Cardiac muscle cell (in vitro differentiated cells and primary cell): ENCODE measurements at regions not wholly inside any gene's neighbourhood (a gene's known extent, or its start where the extent isn't known, plus 50 kb on each side); places are given as distances from the start of the nearest gene placed in this dataset.
"Not testable (repeated sequence)": the region's sequence is repeated elsewhere in the genome, so short reads cannot be mapped to it uniquely, and the experiment has no call there.

Source experiments
- DNase-seq, 2 donors: peaks; one replicate each; pipeline versions ENCODE4 v3.0.0 to v3.0.0-alpha.2; 2010 to 2017; ENCODE audit warnings: low read depth in 1 of 2, low spot score in 1 of 2
- H3K27ac ChIP-seq: fragments of 200-600 bp; sonication (generic); 2 replicates; pipeline ENCODE4 v1.5.1; 2016
- H3K27me3 ChIP-seq: fragments of 200-600 bp; sonication (generic); 2 replicates; pipeline ENCODE4 v1.6.0; 2016; ENCODE audit warnings: control low read depth
- H3K36me3 ChIP-seq: fragments of 200-600 bp; sonication (generic); 2 replicates; pipeline ENCODE4 v1.5.1; 2016; ENCODE audit warnings: control low read depth
- H3K4me1 ChIP-seq: fragments of 200-600 bp; sonication (generic); 2 replicates; pipeline ENCODE4 v1.8.1; 2017; ENCODE audit warnings: low read depth, mild to moderate bottlenecking, mixed run types
- H3K4me3 ChIP-seq: fragments of 200-600 bp; sonication (generic); 2 replicates; pipeline ENCODE4 v1.5.1; 2016; ENCODE audit warnings: mild to moderate bottlenecking
- H3K9me3 ChIP-seq: fragments of 200-600 bp; sonication (generic); 2 replicates; pipeline ENCODE4 v1.5.1; 2017; ENCODE audit warnings: low read depth, mild to moderate bottlenecking, control low read depth
- TF ChIP-seq, protein P1 (sequence below): IDR thresholded peaks from 2 replicates; pipeline ENCODE4 v1.5.1; 2012; ENCODE audit warnings: low read depth, mild to moderate bottlenecking, low read length

DNA sequence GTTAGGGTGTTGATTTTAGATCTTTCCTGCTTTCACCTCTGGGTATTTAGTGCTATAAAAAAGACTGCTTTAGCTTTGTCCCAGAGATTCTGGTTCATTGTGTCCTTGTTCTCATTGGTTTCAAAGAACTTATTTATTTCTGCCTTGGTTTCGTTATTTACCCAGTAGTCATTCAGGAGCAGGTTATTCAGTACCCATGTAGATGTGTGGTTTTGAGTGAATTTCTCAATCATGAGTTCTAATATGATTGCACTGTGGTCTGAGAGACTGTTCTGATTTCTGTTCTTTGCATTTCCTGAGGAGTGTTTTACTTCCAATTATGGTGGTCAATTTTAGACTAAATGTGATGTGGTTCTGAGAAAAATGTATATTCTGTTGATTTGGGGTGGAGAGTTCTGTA, 167.1 kb upstream of the KYNU start:
- Histone ChIP-seq H3K9me3 (no peaks in the 10 kb centered on the region), H3K4me1 (no peaks in the 10 kb centered on the region), H3K27me3 (no peaks in the 10 kb centered on the region), H3K27ac (no peak overlapping the region), H3K4me3 (no peak overlapping the region), H3K36me3 (no peaks in the 10 kb centered on the region)
- DNase-seq = no peak
- TF ChIP-seq, protein P1, sequence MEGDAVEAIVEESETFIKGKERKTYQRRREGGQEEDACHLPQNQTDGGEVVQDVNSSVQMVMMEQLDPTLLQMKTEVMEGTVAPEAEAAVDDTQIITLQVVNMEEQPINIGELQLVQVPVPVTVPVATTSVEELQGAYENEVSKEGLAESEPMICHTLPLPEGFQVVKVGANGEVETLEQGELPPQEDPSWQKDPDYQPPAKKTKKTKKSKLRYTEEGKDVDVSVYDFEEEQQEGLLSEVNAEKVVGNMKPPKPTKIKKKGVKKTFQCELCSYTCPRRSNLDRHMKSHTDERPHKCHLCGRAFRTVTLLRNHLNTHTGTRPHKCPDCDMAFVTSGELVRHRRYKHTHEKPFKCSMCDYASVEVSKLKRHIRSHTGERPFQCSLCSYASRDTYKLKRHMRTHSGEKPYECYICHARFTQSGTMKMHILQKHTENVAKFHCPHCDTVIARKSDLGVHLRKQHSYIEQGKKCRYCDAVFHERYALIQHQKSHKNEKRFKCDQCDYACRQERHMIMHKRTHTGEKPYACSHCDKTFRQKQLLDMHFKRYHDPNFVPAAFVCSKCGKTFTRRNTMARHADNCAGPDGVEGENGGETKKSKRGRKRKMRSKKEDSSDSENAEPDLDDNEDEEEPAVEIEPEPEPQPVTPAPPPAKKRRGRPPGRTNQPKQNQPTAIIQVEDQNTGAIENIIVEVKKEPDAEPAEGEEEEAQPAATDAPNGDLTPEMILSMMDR = no peak

DNA sequence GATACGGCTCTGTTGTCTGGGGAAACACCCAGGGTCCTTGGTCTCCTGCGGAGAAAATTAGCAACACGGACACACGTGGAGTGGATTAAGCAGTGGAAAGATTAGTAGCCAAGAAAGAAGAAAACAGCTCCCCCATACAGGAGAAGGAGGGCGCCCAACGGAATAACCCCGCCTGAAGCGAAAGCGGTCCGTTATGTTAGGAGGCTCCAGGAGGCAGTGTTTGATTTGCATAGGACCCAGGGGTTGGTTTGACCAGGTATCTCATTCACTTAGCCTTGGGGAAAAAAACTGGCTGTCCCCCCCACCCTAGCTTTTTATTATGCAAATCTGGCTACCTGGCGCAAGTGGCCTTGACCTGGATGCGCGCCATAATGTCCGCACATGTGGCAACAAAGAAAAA, 170.1 kb upstream of the KYNU start:
- Histone ChIP-seq H3K27me3 (no peaks in the 10 kb centered on the region), H3K9me3 (no peaks in the 10 kb centered on the region), H3K4me1 (no peaks in the 10 kb centered on the region), H3K4me3 (no peak overlapping the region), H3K27ac (no peak overlapping the region), H3K36me3 (no peaks in the 10 kb centered on the region)
- TF ChIP-seq, protein P1 = no peak
- no peak for DNase-seq

DNA sequence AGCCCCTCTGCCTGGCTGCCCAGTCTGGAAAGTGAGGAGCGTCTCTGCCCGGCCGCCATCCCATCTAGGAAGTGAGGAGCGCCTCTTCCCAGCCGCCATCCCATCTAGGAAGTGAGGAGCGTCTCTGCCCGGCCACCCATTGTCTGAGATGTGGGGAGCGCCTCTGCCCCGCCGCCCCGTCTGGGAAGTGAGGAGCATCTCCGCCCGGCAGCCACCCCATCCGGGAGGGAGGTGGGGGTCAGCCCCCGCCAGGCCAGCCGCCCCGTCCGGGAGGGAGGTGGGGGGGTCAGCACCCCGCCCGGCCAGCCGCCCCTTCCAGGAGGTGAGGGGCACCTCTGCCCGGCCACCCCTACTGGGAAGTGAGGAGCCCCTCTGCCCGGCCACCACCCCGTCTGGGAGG, 175.1 kb upstream of the KYNU start:
- H3K36me3 ChIP-seq, H3K27me3 ChIP-seq, H3K4me1 ChIP-seq, DNase-seq, H3K4me3 ChIP-seq, H3K9me3 ChIP-seq, H3K27ac ChIP-seq: not testable (repeated sequence)

DNA sequence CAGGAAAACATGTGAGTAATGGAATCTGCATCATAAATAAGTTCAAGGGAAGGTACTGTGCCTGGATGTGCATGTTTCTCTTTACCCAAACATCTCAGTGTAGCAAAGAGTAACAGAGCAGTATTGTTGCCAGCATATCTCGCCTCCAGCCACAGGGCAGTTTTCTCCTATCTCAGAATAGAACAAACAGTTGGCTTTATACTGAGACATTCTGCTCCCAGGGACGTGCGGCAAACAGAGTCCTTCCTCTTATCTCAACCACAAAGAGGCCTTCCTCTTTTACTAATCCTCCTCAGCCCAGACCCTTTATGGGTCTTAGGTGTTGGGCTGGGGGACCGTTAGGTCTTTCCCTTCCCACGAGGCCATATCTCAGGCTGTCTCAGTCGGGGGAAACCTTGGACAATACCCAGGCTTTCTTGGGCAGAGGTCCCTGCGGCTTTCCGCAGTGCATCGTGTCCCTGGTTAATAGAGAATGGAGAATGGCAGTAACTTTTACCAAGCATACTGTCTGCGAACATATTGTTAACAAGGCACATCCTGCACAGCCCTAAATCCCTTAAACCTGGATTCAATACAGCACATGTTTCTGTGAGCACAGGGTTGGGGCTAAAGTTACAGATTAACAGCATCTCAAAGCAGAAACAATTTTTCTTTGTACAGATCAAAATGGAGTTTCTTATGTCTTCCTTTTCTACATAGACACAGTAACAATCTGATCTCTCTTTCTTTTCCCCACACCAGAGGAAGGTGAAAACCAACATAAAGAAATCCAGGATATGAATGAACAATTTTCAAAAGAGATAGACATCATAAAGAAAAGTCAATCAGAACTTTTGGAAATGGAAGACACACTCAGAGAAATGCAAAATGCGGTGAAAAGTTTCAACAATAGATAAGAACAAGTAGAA, 181.9 kb upstream of the KYNU start:
- H3K27ac ChIP-seq, H3K4me1 ChIP-seq, H3K4me3 ChIP-seq, H3K36me3 ChIP-seq, H3K27me3 ChIP-seq, H3K9me3 ChIP-seq: not testable (repeated sequence)
- DNase-seq = peak in 1 of 2 donors; percentile 29

DNA sequence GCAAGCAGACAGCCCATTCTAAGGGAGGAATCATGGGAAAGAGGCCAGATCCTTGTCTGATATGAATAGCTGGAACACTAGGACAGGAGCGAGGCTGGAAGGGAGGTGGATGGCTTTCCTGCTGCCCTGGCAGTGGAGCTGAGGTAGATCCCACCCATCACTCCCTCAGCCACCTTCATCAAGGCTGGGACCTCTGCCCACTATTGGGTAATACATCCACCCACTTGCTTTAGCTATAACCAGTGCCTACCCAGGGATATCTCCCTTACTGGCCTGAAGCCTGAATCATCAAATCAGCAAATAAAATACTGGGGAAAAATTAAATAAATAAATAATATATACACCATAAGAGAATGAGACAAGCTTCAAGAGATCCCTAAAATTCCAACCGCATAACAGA, 183.2 kb upstream of the KYNU start:
- TF ChIP-seq, protein P1 = no peak
- no peak overlapping the region for H3K4me3 ChIP-seq
- no peaks in the 10 kb centered on the region for H3K36me3 ChIP-seq
- H3K4me1 ChIP-seq = no peaks in the 10 kb centered on the region
- DNase-seq = no peak
- H3K27me3 ChIP-seq = no peaks in the 10 kb centered on the region
- no peaks in the 10 kb centered on the region for H3K9me3 ChIP-seq
- H3K27ac ChIP-seq = no peak overlapping the region

DNA sequence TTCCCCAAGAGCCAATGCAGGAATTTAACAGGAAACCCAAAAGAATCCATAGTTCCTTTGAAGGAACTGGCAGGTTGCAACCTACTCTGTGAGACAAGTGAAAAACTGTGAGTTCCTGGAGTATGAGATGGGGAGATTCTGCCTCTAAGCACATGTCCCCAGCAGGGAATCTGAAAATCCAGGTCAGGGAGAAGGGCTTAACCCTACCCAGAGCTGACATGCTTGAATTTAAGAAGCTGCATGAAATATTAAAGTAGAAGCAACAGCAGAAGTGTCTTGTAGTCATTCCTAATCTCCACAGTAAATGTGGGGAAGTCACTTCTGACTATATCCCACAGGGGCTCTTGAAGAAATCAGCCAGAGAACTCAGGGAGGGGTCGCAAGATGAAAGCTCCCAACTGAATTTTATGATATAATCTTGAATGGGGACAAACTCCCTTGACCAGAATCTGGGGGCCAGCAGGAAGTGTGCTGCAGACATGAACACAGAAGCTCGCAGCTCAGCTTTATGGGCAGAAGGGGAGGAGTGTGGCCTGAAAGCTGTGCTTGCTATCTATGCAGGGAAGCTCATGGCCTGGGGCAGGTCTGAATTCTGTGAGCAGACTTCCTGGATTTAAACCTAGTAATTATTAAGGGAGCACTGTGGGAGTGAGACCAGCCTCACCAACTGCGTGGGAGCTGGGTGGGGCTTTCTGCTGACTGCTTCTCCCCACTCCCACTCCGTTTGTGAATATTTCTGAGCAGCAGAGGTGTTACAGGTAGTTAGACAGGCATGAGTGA, 184.1 kb upstream of the KYNU start:
- no peaks in the 10 kb centered on the region for H3K4me1 ChIP-seq
- H3K9me3 ChIP-seq = no peaks in the 10 kb centered on the region
- no peak overlapping the region for H3K27ac ChIP-seq
- no peak overlapping the region for H3K4me3 ChIP-seq
- no peak for DNase-seq
- H3K36me3 ChIP-seq = no peaks in the 10 kb centered on the region
- no peaks in the 10 kb centered on the region for H3K27me3 ChIP-seq
- TF ChIP-seq, protein P1 = no peak
